H9 (cell line): ENCODE measurements at regions not wholly inside any gene's neighbourhood (a gene's known extent, or its start where the extent isn't known, plus 50 kb on each side); places are given as distances from the start of the nearest gene placed in this dataset.

Experiments
- DNase-seq: peaks from one replicate; pipeline ENCODE4 v3.0.0-alpha.2; 2017
- H2AFZ ChIP-seq: one replicate; pipeline ENCODE4 v1.6.1; 2013; ENCODE audit warnings: mild to moderate bottlenecking, low read length, control low read depth, moderate library complexity
- H2AK5ac ChIP-seq: 2 replicates; pipeline ENCODE4 v1.6.1; 2013; ENCODE audit warnings: low read length, control low read depth, mixed read lengths; ENCODE audit not compliant: insufficient read length
- H2BK120ac ChIP-seq: one replicate; pipeline ENCODE4 v1.6.1; 2013; ENCODE audit warnings: low read depth, mild to moderate bottlenecking, low read length, control low read depth, inconsistent platforms; ENCODE audit not compliant: poor library complexity, severe bottlenecking
- H2BK12ac ChIP-seq: 2 replicates; pipeline ENCODE4 v1.6.1; 2013; ENCODE audit warnings: low read length, control low read depth, mixed read lengths, low read depth; ENCODE audit not compliant: insufficient read length
- H2BK15ac ChIP-seq: 2 replicates; pipeline ENCODE4 v1.6.1; 2013; ENCODE audit warnings: low read depth, low read length, control low read depth
- H2BK20ac ChIP-seq: one replicate; pipeline ENCODE4 v1.6.1; 2013; ENCODE audit warnings: low read depth, mild to moderate bottlenecking, low read length, control low read depth, inconsistent platforms; ENCODE audit not compliant: poor library complexity, severe bottlenecking
- H2BK5ac ChIP-seq: 2 replicates; pipeline ENCODE4 v1.6.1; 2013; ENCODE audit warnings: low read length, control low read depth, mixed read lengths; ENCODE audit not compliant: insufficient read length
- H3K14ac ChIP-seq: 2 replicates; pipeline ENCODE4 v1.6.1; 2013; ENCODE audit warnings: low read length, control low read depth; ENCODE audit not compliant: insufficient read depth
- H3K18ac ChIP-seq: 2 replicates; pipeline ENCODE4 v1.6.1; 2013; ENCODE audit warnings: low read depth, mild to moderate bottlenecking, mixed read lengths, low read length, control low read depth; ENCODE audit not compliant: insufficient read length
- H3K23ac ChIP-seq: 2 replicates; pipeline ENCODE4 v1.6.1; 2013; ENCODE audit warnings: low read length, control low read depth, mixed read lengths, low read depth; ENCODE audit not compliant: insufficient read length
- H3K23me2 ChIP-seq: 2 replicates; pipeline ENCODE4 v1.6.1; 2013; ENCODE audit warnings: low read depth, mild to moderate bottlenecking, mixed read lengths, low read length, control low read depth; ENCODE audit not compliant: insufficient read length, poor library complexity, severe bottlenecking
- H3K27ac ChIP-seq: 2 replicates; pipeline ENCODE4 v1.5.1; 2013; ENCODE audit warnings: low read length, control low read depth, mixed read lengths, low read depth; ENCODE audit not compliant: insufficient read length
- H3K27me3 ChIP-seq: 2 replicates; pipeline ENCODE4 v1.6.1; 2013; ENCODE audit warnings: low read length, control low read depth, inconsistent platforms; ENCODE audit not compliant: insufficient read depth
- H3K4ac ChIP-seq: 2 replicates; pipeline ENCODE4 v1.6.1; 2013; ENCODE audit warnings: low read depth, mild to moderate bottlenecking, control low read depth, inconsistent platforms, low read length, moderate library complexity
- H3K4me1 ChIP-seq: 2 replicates; pipeline ENCODE4 v1.6.1; 2013; ENCODE audit warnings: low read length, control low read depth, inconsistent platforms; ENCODE audit not compliant: insufficient read depth
- H3K4me2 ChIP-seq: 2 replicates; pipeline ENCODE4 v1.6.1; 2013; ENCODE audit warnings: low read length, control low read depth, mixed read lengths; ENCODE audit not compliant: insufficient read length, insufficient read depth
- H3K56ac ChIP-seq: 2 replicates; pipeline ENCODE4 v1.6.1; 2013; ENCODE audit warnings: low read depth, mild to moderate bottlenecking, mixed read lengths, low read length, control low read depth; ENCODE audit not compliant: insufficient read length
- H3K79me1 ChIP-seq: 2 replicates; pipeline ENCODE4 v1.6.1; 2013; ENCODE audit warnings: low read depth, mild to moderate bottlenecking, moderate library complexity, low read length, control low read depth, inconsistent platforms; ENCODE audit not compliant: insufficient read depth, poor library complexity, severe bottlenecking
- H3K79me2 ChIP-seq: 2 replicates; pipeline ENCODE4 v1.6.1; 2013; ENCODE audit warnings: low read length, control low read depth, inconsistent platforms; ENCODE audit not compliant: insufficient read depth
- H3K9ac ChIP-seq: 2 replicates; pipeline ENCODE4 v1.6.1; 2013; ENCODE audit warnings: low read length, control low read depth, mixed read lengths; ENCODE audit not compliant: insufficient read length; ENCODE audit errors: extremely low read depth
- H3K9me3 ChIP-seq: one replicate; pipeline ENCODE4 v1.6.1; 2013; ENCODE audit warnings: low read depth, low read length, inconsistent platforms; ENCODE audit not compliant: control insufficient read depth
- H3T11ph ChIP-seq: one replicate; pipeline ENCODE4 v1.6.1; 2013; ENCODE audit warnings: mild to moderate bottlenecking, low read length, control low read depth, inconsistent platforms
- H4K20me1 ChIP-seq: one replicate; pipeline ENCODE4 v1.6.1; 2013; ENCODE audit not compliant: control insufficient read depth, insufficient read length, insufficient read depth
- H4K5ac ChIP-seq: 2 replicates; pipeline ENCODE4 v1.6.1; 2013; ENCODE audit warnings: low read depth, mild to moderate bottlenecking, mixed read lengths, low read length, control low read depth; ENCODE audit not compliant: insufficient read length
- H4K8ac ChIP-seq: replicated peaks from 2 replicates; pipeline ENCODE4 v1.6.1; 2013; ENCODE audit warnings: low read length, control low read depth, mixed read lengths, low read depth; ENCODE audit not compliant: insufficient read length
- H4K91ac ChIP-seq: 2 replicates; pipeline ENCODE4 v1.6.1; 2013; ENCODE audit warnings: low read depth, mild to moderate bottlenecking, moderate library complexity, mixed read lengths, low read length, control low read depth; ENCODE audit not compliant: insufficient read length
- H3K27ac Mint-ChIP-seq, 3 experiments: 2 replicates in 2 of 3; 3 replicates in 1 of 3; pipeline ENCODE4 v1.8.0; 2020 to 2021; ENCODE audit warnings: mixed read lengths in 3 of 3, mild to moderate bottlenecking in 1 of 3, moderate library complexity in 1 of 3
- H3K27me3 Mint-ChIP-seq: 2 replicates; pipeline ENCODE4 v1.8.0; 2021; ENCODE audit warnings: low read depth, mild to moderate bottlenecking, moderate library complexity, mixed read lengths
- H3K36me3 Mint-ChIP-seq, 3 experiments: 2 replicates in 2 of 3; 3 replicates in 1 of 3; pipeline ENCODE4 v1.8.0; 2020 to 2021; ENCODE audit warnings: low read depth in 3 of 3, mixed read lengths in 3 of 3; ENCODE audit not compliant: insufficient read depth in 1 of 3
- H3K4me1 Mint-ChIP-seq, 2 experiments: 2 replicates each; pipeline ENCODE4 v1.8.0; 2020; ENCODE audit warnings: mixed read lengths in 2 of 2
- H3K4me3 Mint-ChIP-seq, 2 experiments: 2 replicates in 1 of 2; 3 replicates in 1 of 2; pipeline ENCODE4 v1.8.0; 2020 to 2021; ENCODE audit warnings: mild to moderate bottlenecking in 2 of 2, mixed read lengths in 2 of 2, moderate library complexity in 1 of 2
- H3K9me3 Mint-ChIP-seq, 2 experiments: 2 replicates in 1 of 2; 3 replicates in 1 of 2; pipeline ENCODE4 v1.8.0; 2020; ENCODE audit warnings: mild to moderate bottlenecking in 2 of 2, mixed read lengths in 2 of 2, moderate library complexity in 1 of 2
- WGBS: extraction: QIAGEN DNeasy Blood & Tissue Kit; methylation state at CpG from one replicate; pipeline ENCODE4 v1.1.7; 2013; ENCODE audit warnings: missing lambda C conversion rate, low lambda C conversion rate, mixed read lengths; ENCODE audit not compliant: insufficient read length; ENCODE audit errors: extremely low coverage; 5-methylcytosine and 5-hydroxymethylcytosine counted together
- TF ChIP-seq, protein P1 (sequence below): fragments of 200-600 bp; sonication (generic); conservative IDR thresholded peaks from 3 replicates; pipeline ENCODE4 v1.8.0; 2021; ENCODE audit warnings: antibody characterized with exemption, mild to moderate bottlenecking

DNA sequence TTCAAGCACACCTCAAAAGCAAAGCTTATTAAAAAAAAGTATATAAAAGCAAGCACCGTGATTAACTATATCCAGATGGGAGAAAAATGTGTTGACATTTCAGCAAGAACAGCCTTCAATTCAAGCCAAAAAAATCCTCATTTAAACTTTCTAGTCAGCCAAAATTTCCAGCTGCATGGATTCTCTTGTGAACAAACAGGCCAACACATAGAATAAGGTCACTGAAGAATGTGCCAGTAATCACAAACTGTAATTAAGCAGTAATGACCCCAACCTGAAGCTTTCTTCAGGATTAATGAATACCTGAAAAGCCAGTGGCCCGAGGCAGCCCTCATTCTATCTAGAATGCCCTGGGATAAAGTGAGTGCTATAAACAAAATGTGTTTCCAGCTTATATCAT is 130.7 kb upstream of the KCNMB2 start:
- no peaks in the 10 kb centered on the region for H3K9me3 ChIP-seq
- H3K27ac Mint-ChIP-seq, result no peak overlapping the region
- no peak for DNase-seq
- no peaks in the 10 kb centered on the region for H3K79me2 ChIP-seq
- no peaks in the 10 kb centered on the region for H3K27me3 Mint-ChIP-seq
- H2AFZ ChIP-seq, result no peak overlapping the region
- no peak overlapping the region for H3K4me2 ChIP-seq
- no peaks in the 10 kb centered on the region for H3K23me2 ChIP-seq
- H4K5ac ChIP-seq, result no peak overlapping the region
- no peak overlapping the region for H3K23ac ChIP-seq
- H4K20me1 ChIP-seq, result no peaks in the 10 kb centered on the region
- H2AK5ac ChIP-seq, result no peak overlapping the region
- H3K9me3 Mint-ChIP-seq, result no peaks in the 10 kb centered on the region
- no peak overlapping the region for H2BK20ac ChIP-seq
- TF ChIP-seq, protein P1, sequence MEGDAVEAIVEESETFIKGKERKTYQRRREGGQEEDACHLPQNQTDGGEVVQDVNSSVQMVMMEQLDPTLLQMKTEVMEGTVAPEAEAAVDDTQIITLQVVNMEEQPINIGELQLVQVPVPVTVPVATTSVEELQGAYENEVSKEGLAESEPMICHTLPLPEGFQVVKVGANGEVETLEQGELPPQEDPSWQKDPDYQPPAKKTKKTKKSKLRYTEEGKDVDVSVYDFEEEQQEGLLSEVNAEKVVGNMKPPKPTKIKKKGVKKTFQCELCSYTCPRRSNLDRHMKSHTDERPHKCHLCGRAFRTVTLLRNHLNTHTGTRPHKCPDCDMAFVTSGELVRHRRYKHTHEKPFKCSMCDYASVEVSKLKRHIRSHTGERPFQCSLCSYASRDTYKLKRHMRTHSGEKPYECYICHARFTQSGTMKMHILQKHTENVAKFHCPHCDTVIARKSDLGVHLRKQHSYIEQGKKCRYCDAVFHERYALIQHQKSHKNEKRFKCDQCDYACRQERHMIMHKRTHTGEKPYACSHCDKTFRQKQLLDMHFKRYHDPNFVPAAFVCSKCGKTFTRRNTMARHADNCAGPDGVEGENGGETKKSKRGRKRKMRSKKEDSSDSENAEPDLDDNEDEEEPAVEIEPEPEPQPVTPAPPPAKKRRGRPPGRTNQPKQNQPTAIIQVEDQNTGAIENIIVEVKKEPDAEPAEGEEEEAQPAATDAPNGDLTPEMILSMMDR, result no peak
- H2BK120ac ChIP-seq, result no peak overlapping the region
- H3T11ph ChIP-seq, result no peak overlapping the region
- no peak overlapping the region for H4K91ac ChIP-seq
- H3K4me1 Mint-ChIP-seq, result no peaks in the 10 kb centered on the region
- no peak overlapping the region for H3K18ac ChIP-seq
- WGBS, result no CpG with 5 or more reads among the region's 2 CpGs
- H2BK5ac ChIP-seq, result no peak overlapping the region
- no peaks in the 10 kb centered on the region for H3K27me3 ChIP-seq
- H3K4ac ChIP-seq, result no peak overlapping the region
- no peak overlapping the region for H3K14ac ChIP-seq
- no peaks in the 10 kb centered on the region for H3K79me1 ChIP-seq
- no peak overlapping the region for H4K8ac ChIP-seq
- H3K4me1 ChIP-seq, result no peaks in the 10 kb centered on the region
- no peak overlapping the region for H3K27ac ChIP-seq
- H3K4me3 Mint-ChIP-seq, result no peak overlapping the region
- no peak overlapping the region for H2BK15ac ChIP-seq
- H3K9ac ChIP-seq, result no peak overlapping the region
- no peaks in the 10 kb centered on the region for H3K36me3 Mint-ChIP-seq
- H3K56ac ChIP-seq, result no peak overlapping the region
- no peak overlapping the region for H2BK12ac ChIP-seq
